CD4-positive, alpha-beta memory T cell (primary cell): ENCODE measurements at regions not wholly inside any gene's neighbourhood (a gene's known extent, or its start where the extent isn't known, plus 50 kb on each side); places are given as distances from the start of the nearest gene placed in this dataset.

Experiments
- CTCF ChIA-PET: fragments of 350-600 bp; sonication (Branson Sonifier 250); formaldehyde crosslinking; loops from one replicate; lab custom pipeline; 2021; ENCODE audit warnings: inconsistent platforms; ENCODE audit not compliant: partially characterized antibody; lab: Charles Lee
- POLR2A ChIA-PET: fragments of 350-600 bp; sonication (Branson Sonifier 250); formaldehyde crosslinking; loops from one replicate; lab custom pipeline; 2021; ENCODE audit not compliant: partially characterized antibody; lab: Charles Lee
- DNase-seq, 5 donors: peaks; one replicate each; pipeline versions ENCODE4 v3.0.0 to v3.0.0-alpha.2; 2020 to 2022; ENCODE audit warnings: mixed read lengths in 1 of 5
- H3K27ac ChIP-seq: one replicate; pipeline ENCODE4 v1.7.0; 2013; ENCODE audit warnings: low read depth, low read length
- H3K27me3 ChIP-seq: 2 replicates; pipeline ENCODE4 v1.7.0; 2013; ENCODE audit warnings: mild to moderate bottlenecking, low read length, moderate library complexity; ENCODE audit not compliant: insufficient read depth
- H3K36me3 ChIP-seq: 2 replicates; pipeline ENCODE4 v1.7.0; 2013; ENCODE audit warnings: mild to moderate bottlenecking, low read length, moderate library complexity; ENCODE audit not compliant: insufficient read depth
- H3K4me1 ChIP-seq: 2 replicates; pipeline ENCODE4 v1.7.0; 2013; ENCODE audit warnings: mild to moderate bottlenecking, low read length, moderate library complexity; ENCODE audit not compliant: insufficient read depth
- H3K4me3 ChIP-seq, 2 donors: one replicate each; pipeline ENCODE4 v1.7.0; 2013; ENCODE audit warnings: low read length in 2 of 2, mild to moderate bottlenecking in 1 of 2
- H3K9me3 ChIP-seq, 2 donors: one replicate each; pipeline ENCODE4 v1.7.0; 2013; ENCODE audit warnings: low read length in 2 of 2, control low read depth in 1 of 2; ENCODE audit not compliant: control insufficient read depth in 1 of 2
- H3K27ac Mint-ChIP-seq, 7 donors: one replicate each; pipeline ENCODE4 v1.8.0; 2020 to 2021; ENCODE audit warnings: mixed read lengths in 7 of 7, mild to moderate bottlenecking in 6 of 7, inconsistent platforms in 3 of 7, moderate library complexity in 3 of 7
- H3K27me3 Mint-ChIP-seq, 2 donors: one replicate each; pipeline ENCODE4 v1.8.0; 2020 to 2021; ENCODE audit warnings: mixed read lengths in 2 of 2
- H3K36me3 Mint-ChIP-seq, 2 donors: one replicate each; pipeline ENCODE4 v1.8.0; 2020 to 2021; ENCODE audit warnings: mixed read lengths in 2 of 2, inconsistent platforms in 1 of 2, mild to moderate bottlenecking in 1 of 2
- H3K4me1 Mint-ChIP-seq, 4 donors: one replicate each; pipeline ENCODE4 v1.8.0; 2020 to 2021; ENCODE audit warnings: mixed read lengths in 4 of 4, mild to moderate bottlenecking in 1 of 4
- H3K4me3 Mint-ChIP-seq, 8 donors: one replicate each; pipeline ENCODE4 v1.8.0; 2020 to 2021; ENCODE audit warnings: mixed read lengths in 8 of 8, mild to moderate bottlenecking in 7 of 8, moderate library complexity in 6 of 8, inconsistent platforms in 3 of 8
- H3K9me3 Mint-ChIP-seq, 8 donors: one replicate each; pipeline ENCODE4 v1.8.0; 2020 to 2021; ENCODE audit warnings: mixed read lengths in 8 of 8, mild to moderate bottlenecking in 5 of 8, inconsistent platforms in 3 of 8, moderate library complexity in 1 of 8
- intact Hi-C: fragments of 100-400 bp; cut with micrococcal nuclease; formaldehyde crosslinking; loops from one replicate; pipeline ENCODE4 v1.15.1; 2023

DNA sequence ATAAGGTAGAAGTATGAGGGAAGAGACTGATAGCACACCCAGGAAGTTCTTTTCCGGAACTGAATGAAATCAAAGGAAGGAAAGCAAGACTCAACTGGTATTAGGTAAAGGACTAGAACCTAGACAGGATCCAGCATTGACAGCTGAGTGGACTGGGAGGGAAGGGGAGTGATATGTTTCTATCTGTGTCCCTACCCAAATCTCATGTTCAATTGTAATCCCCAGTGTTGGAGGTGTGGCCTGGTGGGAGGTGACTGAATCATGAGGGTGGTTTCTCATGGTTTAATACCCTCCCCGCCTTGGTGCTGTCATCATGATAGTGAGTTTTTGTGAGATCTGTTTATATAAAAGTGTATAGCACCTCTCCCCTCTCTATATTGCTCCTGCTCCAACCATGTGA, 415.9 kb upstream of the KCNMB2 start:
- Mint-ChIP-seq H3K4me1 (peaks cover 0 to 3% (median 0%) of the 10 kb centered on the region in 4 donors), H3K27ac (no peak overlapping the region), H3K36me3 (peaks cover 0 to 4% of the 10 kb centered on the region in 2 donors), H3K4me3 (no peak overlapping the region), H3K27me3 (no peaks in the 10 kb centered on the region), H3K9me3 (peaks cover 2 to 11% (median 4%) of the 10 kb centered on the region in 8 donors)
- intact Hi-C loops = no loop called here
- Histone ChIP-seq H3K36me3 (no peaks in the 10 kb centered on the region), H3K4me3 (no peak overlapping the region), H3K27me3 (no peaks in the 10 kb centered on the region), H3K4me1 (no peaks in the 10 kb centered on the region), H3K9me3 (no peaks in the 10 kb centered on the region), H3K27ac (no peak overlapping the region)
- no peak for DNase-seq
- ChIA-PET POLR2A (no interaction called here), CTCF (no interaction called here)

DNA sequence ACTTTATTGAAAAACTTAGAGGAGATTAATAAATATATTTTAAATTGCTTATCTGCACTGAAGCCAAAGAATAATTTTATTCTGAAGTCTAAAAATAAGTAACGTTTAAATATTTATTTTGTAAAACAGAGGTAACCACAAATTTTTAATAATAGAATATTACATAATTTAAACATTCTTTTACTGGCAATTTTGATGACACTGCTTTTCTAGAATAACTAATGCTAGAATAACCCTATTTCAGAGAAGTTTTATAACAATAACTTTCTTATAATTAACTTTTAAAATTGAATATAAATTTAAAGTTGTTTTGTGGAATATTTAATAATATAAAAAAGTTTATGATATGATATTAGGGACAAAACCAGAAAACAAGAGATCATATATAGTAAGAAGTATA, 409.6 kb upstream of the KCNMB2 start:
- Histone ChIP-seq H3K4me1 (no peaks in the 10 kb centered on the region), H3K9me3 (no peaks in the 10 kb centered on the region), H3K27ac (no peak overlapping the region), H3K36me3 (no peaks in the 10 kb centered on the region), H3K27me3 (no peaks in the 10 kb centered on the region), H3K4me3 (no peak overlapping the region)
- no peak for DNase-seq
- ChIA-PET POLR2A (no interaction called here), CTCF (interaction anchor here (0.5 kb wide), 1 partner anchor 11 kb away, joined by 4 read pairs; no protein-coding TSS in a partner anchor)
- no peaks in the 10 kb centered on the region for H3K4me1 Mint-ChIP-seq
- no peak overlapping the region for H3K27ac Mint-ChIP-seq
- H3K27me3 Mint-ChIP-seq = no peaks in the 10 kb centered on the region
- peaks cover 0 to 4% (median 0%) of the 10 kb centered on the region in 8 donors for H3K9me3 Mint-ChIP-seq
- H3K36me3 Mint-ChIP-seq = no peaks in the 10 kb centered on the region
- intact Hi-C loops = no loop called here
- no peak overlapping the region for H3K4me3 Mint-ChIP-seq

DNA sequence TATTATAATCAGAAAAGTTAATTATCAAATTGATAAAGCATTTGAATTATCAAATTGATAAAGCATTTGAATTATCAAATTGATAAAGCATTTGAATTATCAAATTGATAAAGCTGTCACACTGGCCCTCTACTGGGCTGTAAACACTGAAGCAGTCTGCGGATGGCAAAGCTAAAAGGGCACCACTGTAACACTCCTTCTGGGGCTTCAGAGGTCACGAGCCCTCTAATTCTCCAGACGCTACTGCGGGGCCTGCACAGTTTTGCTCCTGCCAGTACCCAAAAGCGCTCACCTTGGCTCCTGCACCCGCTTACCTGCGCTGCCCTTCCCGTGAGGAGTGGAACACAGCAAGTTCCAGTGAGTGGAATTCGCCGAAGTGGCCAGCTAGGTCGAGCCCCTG, 409.0 kb upstream of the KCNMB2 start:
- Histone ChIP-seq H3K4me1 (no peaks in the 10 kb centered on the region), H3K36me3 (no peaks in the 10 kb centered on the region), H3K9me3 (no peaks in the 10 kb centered on the region), H3K27ac (no peak overlapping the region), H3K27me3 (no peaks in the 10 kb centered on the region), H3K4me3 (no peak overlapping the region)
- Mint-ChIP-seq H3K9me3 (peaks cover 0 to 4% (median 0%) of the 10 kb centered on the region in 8 donors), H3K4me1 (no peaks in the 10 kb centered on the region), H3K36me3 (no peaks in the 10 kb centered on the region), H3K27ac (no peak overlapping the region), H3K27me3 (no peaks in the 10 kb centered on the region), H3K4me3 (no peak overlapping the region)
- intact Hi-C loops = no loop called here
- ChIA-PET CTCF (interaction anchor here (0.5 kb wide), 1 partner anchor 12 kb away, joined by 4 read pairs; no protein-coding TSS in a partner anchor), POLR2A (no interaction called here)
- no peak for DNase-seq

DNA sequence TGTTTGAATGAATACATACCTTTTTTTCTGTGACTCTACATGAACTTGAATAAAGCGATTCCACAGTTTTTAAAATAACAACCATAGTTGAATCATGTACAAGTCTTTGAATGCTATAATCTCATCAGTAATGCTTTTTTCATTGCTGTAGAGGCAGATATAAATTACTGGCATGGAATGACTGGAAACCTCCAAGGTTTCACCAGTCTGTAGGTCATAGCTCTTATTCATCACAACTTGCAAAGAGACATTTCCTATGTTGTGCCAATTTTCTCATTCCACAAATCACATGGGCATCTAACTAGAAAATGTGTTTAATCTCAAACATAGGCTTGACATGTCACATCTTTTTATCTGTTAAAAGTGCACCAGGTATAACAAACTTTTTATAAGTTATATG, 407.1 kb upstream of the KCNMB2 start:
- Histone ChIP-seq H3K27ac (no peak overlapping the region), H3K9me3 (no peaks in the 10 kb centered on the region), H3K4me1 (no peaks in the 10 kb centered on the region), H3K4me3 (no peak overlapping the region), H3K27me3 (no peaks in the 10 kb centered on the region), H3K36me3 (no peaks in the 10 kb centered on the region)
- no peaks in the 10 kb centered on the region for H3K4me1 Mint-ChIP-seq
- intact Hi-C loops = no loop called here
- POLR2A ChIA-PET = no interaction called here
- CTCF ChIA-PET = no interaction called here
- no peak for DNase-seq
- peaks cover 0 to 4% (median 0%) of the 10 kb centered on the region in 8 donors for H3K9me3 Mint-ChIP-seq
- H3K36me3 Mint-ChIP-seq = no peaks in the 10 kb centered on the region
- no peak overlapping the region for H3K4me3 Mint-ChIP-seq
- H3K27ac Mint-ChIP-seq = no peak overlapping the region
- no peaks in the 10 kb centered on the region for H3K27me3 Mint-ChIP-seq

DNA sequence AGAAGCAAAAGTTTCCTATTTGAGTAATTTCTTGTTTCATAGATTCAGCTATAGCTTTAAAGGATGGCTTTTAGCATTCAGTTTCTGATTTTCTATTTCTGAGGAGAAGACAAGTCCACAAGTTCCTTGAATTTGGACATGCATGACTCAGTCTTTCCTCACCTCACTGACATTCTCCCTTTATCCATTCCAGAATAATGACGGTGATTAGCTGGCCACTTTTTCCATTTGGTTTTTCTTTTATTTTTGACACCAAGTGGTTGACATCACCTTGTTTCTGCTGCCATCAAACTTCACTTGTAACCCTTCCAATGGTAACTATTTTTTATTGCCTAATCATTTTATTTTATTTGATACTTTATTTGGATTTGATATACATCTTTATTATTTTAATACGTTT, 404.4 kb upstream of the KCNMB2 start:
- H3K27me3 ChIP-seq = no peaks in the 10 kb centered on the region
- no peak overlapping the region for H3K4me3 ChIP-seq
- ChIA-PET POLR2A (no interaction called here), CTCF (interaction anchor here (1.2 kb wide), 1 partner anchor 15 kb away, joined by 3 read pairs; no protein-coding TSS in a partner anchor)
- no peaks in the 10 kb centered on the region for H3K36me3 Mint-ChIP-seq
- no peak for DNase-seq
- no peaks in the 10 kb centered on the region for H3K4me1 ChIP-seq
- no peak overlapping the region for H3K4me3 Mint-ChIP-seq
- no peaks in the 10 kb centered on the region for H3K4me1 Mint-ChIP-seq
- H3K36me3 ChIP-seq = no peaks in the 10 kb centered on the region
- no peaks in the 10 kb centered on the region for H3K9me3 ChIP-seq
- H3K27ac ChIP-seq = no peak overlapping the region
- no peak overlapping the region for H3K27ac Mint-ChIP-seq
- H3K9me3 Mint-ChIP-seq = peaks cover 0 to 8% (median 0%) of the 10 kb centered on the region in 8 donors
- no peaks in the 10 kb centered on the region for H3K27me3 Mint-ChIP-seq
- intact Hi-C loops = no loop called here

DNA sequence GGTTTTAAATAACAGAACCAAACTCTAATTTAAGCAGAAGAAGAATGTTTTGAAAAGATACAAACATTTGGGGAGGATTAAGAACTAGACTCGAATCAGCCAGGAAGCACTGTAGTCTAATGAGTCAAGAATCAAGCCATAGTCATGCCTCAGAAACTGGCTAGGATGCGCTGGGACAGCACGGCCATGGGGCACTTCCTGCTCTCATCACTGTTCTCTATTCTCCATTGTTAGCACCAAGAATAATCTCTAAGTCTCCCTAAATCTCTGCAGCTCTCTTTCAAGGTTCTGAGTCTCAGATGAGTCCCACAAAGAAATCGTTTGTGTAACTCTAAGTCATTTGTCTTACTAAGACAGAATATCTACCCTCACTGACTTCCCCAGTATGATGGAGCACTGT, 399.0 kb upstream of the KCNMB2 start:
- Histone ChIP-seq H3K27ac (no peak overlapping the region), H3K4me1 (no peaks in the 10 kb centered on the region), H3K4me3 (no peak overlapping the region), H3K36me3 (no peaks in the 10 kb centered on the region), H3K27me3 (no peaks in the 10 kb centered on the region), H3K9me3 (no peaks in the 10 kb centered on the region)
- DNase-seq = no peak
- no peak overlapping the region for H3K4me3 Mint-ChIP-seq
- ChIA-PET POLR2A (no interaction called here), CTCF (no interaction called here)
- no peaks in the 10 kb centered on the region for H3K27me3 Mint-ChIP-seq
- H3K9me3 Mint-ChIP-seq = peaks cover 0 to 7% (median 2%) of the 10 kb centered on the region in 8 donors
- H3K36me3 Mint-ChIP-seq = no peaks in the 10 kb centered on the region
- intact Hi-C loops = no loop called here
- peaks cover 0 to 1% (median under 1%) of the 10 kb centered on the region in 4 donors for H3K4me1 Mint-ChIP-seq
- no peak overlapping the region for H3K27ac Mint-ChIP-seq

DNA sequence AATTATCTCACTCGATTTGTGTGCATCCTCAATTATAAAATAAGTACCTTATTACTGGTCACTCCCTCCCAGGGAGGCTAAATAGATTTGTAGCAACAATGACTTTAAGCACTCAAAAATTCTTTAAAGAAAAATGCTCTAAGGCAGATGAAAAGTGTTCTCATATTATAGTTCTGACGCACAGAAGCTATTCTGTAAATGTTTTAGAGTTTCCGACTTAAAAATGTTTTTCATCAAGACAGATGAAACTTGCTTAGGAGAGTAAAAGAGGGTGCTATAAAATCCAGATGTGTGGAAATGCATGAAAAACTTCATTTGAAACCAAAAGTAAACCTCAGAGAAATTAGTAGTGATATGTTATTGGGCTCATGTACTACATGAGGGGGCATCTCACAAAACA, 398.4 kb upstream of the KCNMB2 start:
- Mint-ChIP-seq H3K36me3 (no peaks in the 10 kb centered on the region), H3K4me1 (peaks cover 0 to 1% (median under 1%) of the 10 kb centered on the region in 4 donors), H3K4me3 (no peak overlapping the region), H3K27me3 (no peaks in the 10 kb centered on the region), H3K27ac (no peak overlapping the region), H3K9me3 (peaks cover 0 to 7% (median 2%) of the 10 kb centered on the region in 8 donors)
- Histone ChIP-seq H3K36me3 (no peaks in the 10 kb centered on the region), H3K9me3 (no peaks in the 10 kb centered on the region), H3K4me3 (no peak overlapping the region), H3K27ac (no peak overlapping the region), H3K27me3 (no peaks in the 10 kb centered on the region), H3K4me1 (no peaks in the 10 kb centered on the region)
- ChIA-PET CTCF (no interaction called here), POLR2A (no interaction called here)
- no peak for DNase-seq
- intact Hi-C loops = no loop called here

DNA sequence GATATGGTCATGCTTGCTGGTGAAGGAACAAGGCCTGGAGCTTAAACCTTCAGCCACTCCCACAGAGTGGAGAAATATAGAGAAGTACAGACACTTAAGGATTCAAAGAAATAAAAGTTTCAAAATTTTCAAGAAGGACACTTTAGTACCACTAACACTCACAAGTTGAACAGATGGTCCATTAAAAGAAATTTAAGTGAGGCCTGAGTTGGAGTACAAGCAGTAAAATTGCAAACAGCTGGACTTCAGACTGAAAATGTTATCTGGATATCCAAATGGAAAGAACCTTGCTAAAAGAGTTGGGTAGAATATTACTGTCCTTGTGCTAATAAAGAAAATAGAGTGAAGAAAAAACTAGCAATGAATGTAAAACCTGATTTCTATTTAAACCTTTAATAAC, 397.1 kb upstream of the KCNMB2 start:
- no peak for DNase-seq
- POLR2A ChIA-PET = no interaction called here
- Histone ChIP-seq H3K36me3 (no peaks in the 10 kb centered on the region), H3K27me3 (no peaks in the 10 kb centered on the region), H3K27ac (no peak overlapping the region), H3K4me1 (no peaks in the 10 kb centered on the region), H3K4me3 (no peak overlapping the region), H3K9me3 (no peaks in the 10 kb centered on the region)
- Mint-ChIP-seq H3K9me3 (peaks cover 0 to 7% (median 2%) of the 10 kb centered on the region in 8 donors), H3K27ac (no peak overlapping the region), H3K27me3 (no peaks in the 10 kb centered on the region), H3K4me1 (peaks cover 0 to 1% (median under 1%) of the 10 kb centered on the region in 4 donors), H3K36me3 (no peaks in the 10 kb centered on the region), H3K4me3 (no peak overlapping the region)
- intact Hi-C loops = no loop called here
- CTCF ChIA-PET = no interaction called here
